ENCODE measurements at regions not wholly inside any gene's neighbourhood (a gene's known extent, or its start where the extent isn't known, plus 50 kb on each side); places are given as distances from the start of the nearest gene placed in this dataset.
A peak's percentile ranks its signal among the peaks of the same experiment; 100 is the strongest.
"Not testable (repeated sequence)": the region's sequence is repeated elsewhere in the genome, so short reads cannot be mapped to it uniquely, and the experiment has no call there.

- no peak for DNase-seq (ENCODE audit: low read depth in 3 of 3, low spot score in 2 of 3)
Observed at GRCh38 chr5:30413540-30413939, 779.9 kb upstream of the CDH6 start.

GRCh38 chr5:30405821-30406220 is 787.7 kb upstream of the CDH6 start:
- DNase-seq (ENCODE audit: low read depth in 3 of 3, low spot score in 2 of 3) = no peak

- DNase-seq (ENCODE audit: low read depth in 3 of 3, low spot score in 2 of 3) = peak; percentile 2 to 7 (median 6)
Observed at GRCh38 chr5:30401479-30402058, 791.9 kb upstream of the CDH6 start.

GRCh38 chr5:30398423-30398822 is 795.1 kb upstream of the CDH6 start:
- no peak for DNase-seq (ENCODE audit: low read depth in 3 of 3, low spot score in 2 of 3)

- DNase-seq (ENCODE audit: low read depth in 3 of 3, low spot score in 2 of 3) = no peak
Observed at GRCh38 chr5:30392897-30393296, 800.6 kb upstream of the CDH6 start.

GRCh38 chr5:30390095-30390494 is 803.4 kb upstream of the CDH6 start:
- DNase-seq (ENCODE audit: low read depth in 3 of 3, low spot score in 2 of 3) = no peak

GRCh38 chr5:30387974-30388632 is 805.4 kb upstream of the CDH6 start:
- no peak for DNase-seq (ENCODE audit: low read depth in 3 of 3, low spot score in 2 of 3)

- DNase-seq (ENCODE audit: low read depth in 3 of 3, low spot score in 2 of 3) = no peak
Observed at GRCh38 chr5:30385754-30386153, 807.7 kb upstream of the CDH6 start.

- no peak for DNase-seq (ENCODE audit: low read depth in 3 of 3, low spot score in 2 of 3)
Observed at GRCh38 chr5:30384171-30384570, 809.3 kb upstream of the CDH6 start.

- DNase-seq (ENCODE audit: low read depth in 3 of 3, low spot score in 2 of 3) = no peak
Observed at GRCh38 chr5:30380228-30380627, 813.3 kb upstream of the CDH6 start.

- DNase-seq (ENCODE audit: low read depth in 3 of 3, low spot score in 2 of 3) = no peak
Observed at GRCh38 chr5:30376848-30377247, 816.6 kb upstream of the CDH6 start.

GRCh38 chr5:30368064-30368463 is 825.4 kb upstream of the CDH6 start:
- DNase-seq (ENCODE audit: low read depth in 3 of 3, low spot score in 2 of 3) = no peak

- not testable (repeated sequence) for DNase-seq (ENCODE audit: low read depth in 3 of 3, low spot score in 2 of 3)
Observed at GRCh38 chr5:30365031-30365430, 828.5 kb upstream of the CDH6 start.

GRCh38 chr5:30357371-30357770 is 836.1 kb upstream of the CDH6 start:
- no peak for DNase-seq (ENCODE audit: low read depth in 3 of 3, low spot score in 2 of 3)

GRCh38 chr5:30355675-30356074 is 837.8 kb upstream of the CDH6 start:
- DNase-seq (ENCODE audit: low read depth in 3 of 3, low spot score in 2 of 3) = no peak

- DNase-seq (ENCODE audit: low read depth in 3 of 3, low spot score in 2 of 3) = no peak
Observed at GRCh38 chr5:30347858-30348257, 845.6 kb upstream of the CDH6 start.

- DNase-seq (ENCODE audit: low read depth in 3 of 3, low spot score in 2 of 3) = not testable (repeated sequence)
Observed at GRCh38 chr5:30345539-30346345, 847.7 kb upstream of the CDH6 start.

GRCh38 chr5:30343707-30344106 is 849.8 kb upstream of the CDH6 start:
- DNase-seq (ENCODE audit: low read depth in 3 of 3, low spot score in 2 of 3) = no peak

- DNase-seq (ENCODE audit: low read depth in 3 of 3, low spot score in 2 of 3) = no peak
Observed at GRCh38 chr5:30341466-30341865, 852.0 kb upstream of the CDH6 start.

- no peak for DNase-seq (ENCODE audit: low read depth in 3 of 3, low spot score in 2 of 3)
Observed at GRCh38 chr5:30337084-30337573, 856.4 kb upstream of the CDH6 start.

- DNase-seq (ENCODE audit: low read depth in 3 of 3, low spot score in 2 of 3) = no peak
Observed at GRCh38 chr5:30331534-30331933, 862.0 kb upstream of the CDH6 start.

GRCh38 chr5:30325795-30326194 is 867.7 kb upstream of the CDH6 start:
- DNase-seq (ENCODE audit: low read depth in 3 of 3, low spot score in 2 of 3) = no peak
